Activated T-cell treated with anti-CD3 and anti-CD28 coated beads, Interleukin-2, amount 50 U/mL, for 48 hours (primary cell): ENCODE measurements at regions not wholly inside any gene's neighbourhood (a gene's known extent, or its start where the extent isn't known, plus 50 kb on each side); places are given as distances from the start of the nearest gene placed in this dataset.

Experiments used
- DNase-seq, 2 experiments: peaks; one replicate each; pipeline ENCODE4 v3.0.0-alpha.2; 2020

GRCh38 chr10:1846032-1846431, 108.7 kb upstream of the ADARB2 start:
- DNase-seq: no peak

- DNase-seq: no peak
Measured at GRCh38 chr10:1841759-1842158, 104.4 kb upstream of the ADARB2 start.

- no peak for DNase-seq
Measured at GRCh38 chr10:1829712-1830111, 92.4 kb upstream of the ADARB2 start.

- no peak for DNase-seq
Measured at GRCh38 chr10:1824928-1825327, 87.6 kb upstream of the ADARB2 start.

GRCh38 chr10:1814556-1814955, 77.2 kb upstream of the ADARB2 start:
- no peak for DNase-seq

GRCh38 chr10:1809139-1809741, 71.9 kb upstream of the ADARB2 start:
- no peak for DNase-seq

- DNase-seq: no peak
Measured at GRCh38 chr10:1807924-1808323, 70.6 kb upstream of the ADARB2 start.

- no peak for DNase-seq
Measured at GRCh38 chr10:1807196-1807595, 69.9 kb upstream of the ADARB2 start.

- DNase-seq: no peak
Measured at GRCh38 chr10:1802413-1802812, 65.1 kb upstream of the ADARB2 start.

GRCh38 chr10:1788401-1788800, 51.1 kb upstream of the ADARB2 start:
- no peak for DNase-seq
